ENCODE measurements at regions not wholly inside any gene's neighbourhood (a gene's known extent, or its start where the extent isn't known, plus 50 kb on each side); places are given as distances from the start of the nearest gene placed in this dataset.

GRCh38 chr5:2204366-2205184 is 321.9 kb upstream of the IRX4 start (continued):
- TF ChIP-seq ZBTB33 (IDR thresholded peaks at IDR 0.05; ENCODE audit: extremely low read depth, insufficient replicate concordance, low read length) (no peak), JUND (IDR thresholded peaks at IDR 0.05) (no peak), RAD21 (IDR thresholded peaks at IDR 0.05; ENCODE audit: low read depth) (no peak), ATF3 (IDR thresholded peaks at IDR 0.05) (no peak)

GRCh38 chr5:2203774-2204173 is 321.0 kb upstream of the IRX4 start:
- no peak overlapping the region for H3K9ac ChIP-seq (ENCODE audit: low read length)
- ChIA-PET CTCF (no interaction called here), RAD21 (ENCODE audit: low non-redundant PET in 1 of 2, low total read pairs in 2 of 2, uncharacterized antibody in 2 of 2, unreplicated experiment in 2 of 2) (no interaction called here), POLR2A (no interaction called here)
- no peaks in the 10 kb centered on the region for H3K36me3 ChIP-seq (ENCODE audit: control insufficient read depth in 1 of 2, insufficient read depth in 2 of 2, low read length in 2 of 2)
- DNase-seq (ENCODE audit: low read depth, low spot score) (no peak), ATAC-seq (no peak)
- H3K27me3 ChIP-seq (ENCODE audit: insufficient read depth, low read length), result peaks cover 18% of the 10 kb centered on the region
- TF ChIP-seq REST (IDR thresholded peaks at IDR 0.05; ENCODE audit: low read depth) (no peak), CBX3 (IDR thresholded peaks at IDR 0.05; ENCODE audit: low read depth) (no peak), ELF1 (IDR thresholded peaks at IDR 0.05; ENCODE audit: borderline replicate concordance, low read depth) (no peak), FOSL1 (IDR thresholded peaks at IDR 0.05; ENCODE audit: low read depth) (no peak), SP1 (IDR thresholded peaks at IDR 0.05; ENCODE audit: low read depth) (no peak)
- no peaks in the 10 kb centered on the region for H3K9me3 ChIP-seq (ENCODE audit: control insufficient read depth in 1 of 2, insufficient read depth in 1 of 2, low read depth in 1 of 2, low read length in 2 of 2)
- H4K20me1 ChIP-seq (ENCODE audit: insufficient read depth), result no peaks in the 10 kb centered on the region
- no peaks in the 10 kb centered on the region for H3K79me2 ChIP-seq (ENCODE audit: insufficient read depth, low read length)
- H3K4me1 ChIP-seq (ENCODE audit: control insufficient read depth in 1 of 2, insufficient read depth in 2 of 2, low read length in 2 of 2), result no peaks in the 10 kb centered on the region
- H3K4me2 ChIP-seq (ENCODE audit: low read length), result no peak overlapping the region
- no peaks in the 10 kb centered on the region for H3K9me2 ChIP-seq (ENCODE audit: insufficient read depth)
- H3K27ac ChIP-seq (ENCODE audit: low read depth, low read length), result no peak overlapping the region
- H2AFZ ChIP-seq (ENCODE audit: low read depth, low read length, poor library complexity, severe bottlenecking), result no peak overlapping the region
- no TSS peak for BruUV-seq (replicated peaks)
- intact Hi-C loops (cut with micrococcal nuclease), result no loop called here
- H3K4me3 ChIP-seq (replicated peaks in 1 of 2; ENCODE audit: low read depth in 1 of 2, low read length in 2 of 2), result no peak overlapping the region

All from HCT116 (cell line).